ENCODE measurements at regions not wholly inside any gene's neighbourhood (a gene's known extent, or its start where the extent isn't known, plus 50 kb on each side); places are given as distances from the start of the nearest gene placed in this dataset.
"Not testable (repeated sequence)": the region's sequence is repeated elsewhere in the genome, so short reads cannot be mapped to it uniquely, and the experiment has no call there.

GRCh38 chr16:21422824-21423223 lies 144.7 kb upstream of the CRYM start:
- not testable (repeated sequence) for DNase-seq

GRCh38 chr16:21404699-21405098 lies 126.6 kb upstream of the CRYM start:
- DNase-seq = not testable (repeated sequence)

- not testable (repeated sequence) for DNase-seq
Measured at GRCh38 chr16:21397866-21398265, 119.8 kb upstream of the CRYM start.

GRCh38 chr16:21396545-21396944 lies 118.5 kb upstream of the CRYM start:
- DNase-seq = not testable (repeated sequence)

- DNase-seq = not testable (repeated sequence)
Measured at GRCh38 chr16:21390634-21391033, 112.5 kb upstream of the CRYM start.

- DNase-seq = not testable (repeated sequence)
Measured at GRCh38 chr16:21389860-21390259, 111.8 kb upstream of the CRYM start.

GRCh38 chr16:21387757-21388156 lies 109.7 kb upstream of the CRYM start:
- DNase-seq = not testable (repeated sequence)

- not testable (repeated sequence) for DNase-seq
Measured at GRCh38 chr16:21386201-21386915, 108.3 kb upstream of the CRYM start.

- DNase-seq = not testable (repeated sequence)
Measured at GRCh38 chr16:21383682-21384081, 105.6 kb upstream of the CRYM start.

- DNase-seq = not testable (repeated sequence)
Measured at GRCh38 chr16:21379645-21380044, 101.6 kb upstream of the CRYM start.

- DNase-seq = not testable (repeated sequence)
Measured at GRCh38 chr16:21376196-21376899, 98.3 kb upstream of the CRYM start.

GRCh38 chr16:21375334-21375733 lies 97.2 kb upstream of the CRYM start:
- DNase-seq = not testable (repeated sequence)

- not testable (repeated sequence) for DNase-seq
Measured at GRCh38 chr16:21373454-21373853, 95.4 kb upstream of the CRYM start.

- not testable (repeated sequence) for DNase-seq
Measured at GRCh38 chr16:21372862-21373261, 94.8 kb upstream of the CRYM start.

GRCh38 chr16:21372162-21372835 lies 94.2 kb upstream of the CRYM start:
- DNase-seq = not testable (repeated sequence)

- DNase-seq = not testable (repeated sequence)
Measured at GRCh38 chr16:21370791-21371190, 92.7 kb upstream of the CRYM start.

GRCh38 chr16:21368973-21369942 lies 91.2 kb upstream of the CRYM start:
- not testable (repeated sequence) for DNase-seq

GRCh38 chr16:21367733-21368421 lies 89.8 kb upstream of the CRYM start:
- not testable (repeated sequence) for DNase-seq

- DNase-seq = not testable (repeated sequence)
Measured at GRCh38 chr16:21366998-21367397, 88.9 kb upstream of the CRYM start.

- not testable (repeated sequence) for DNase-seq
Measured at GRCh38 chr16:21365541-21365940, 87.5 kb upstream of the CRYM start.

GRCh38 chr16:21363550-21364223 lies 85.6 kb upstream of the CRYM start:
- not testable (repeated sequence) for DNase-seq

All from T-helper 2 cell (primary cell).